ENCODE measurements at regions not wholly inside any gene's neighbourhood (a gene's known extent, or its start where the extent isn't known, plus 50 kb on each side); places are given as distances from the start of the nearest gene placed in this dataset.
"Not testable (repeated sequence)": the region's sequence is repeated elsewhere in the genome, so short reads cannot be mapped to it uniquely, and the experiment has no call there.

DNA sequence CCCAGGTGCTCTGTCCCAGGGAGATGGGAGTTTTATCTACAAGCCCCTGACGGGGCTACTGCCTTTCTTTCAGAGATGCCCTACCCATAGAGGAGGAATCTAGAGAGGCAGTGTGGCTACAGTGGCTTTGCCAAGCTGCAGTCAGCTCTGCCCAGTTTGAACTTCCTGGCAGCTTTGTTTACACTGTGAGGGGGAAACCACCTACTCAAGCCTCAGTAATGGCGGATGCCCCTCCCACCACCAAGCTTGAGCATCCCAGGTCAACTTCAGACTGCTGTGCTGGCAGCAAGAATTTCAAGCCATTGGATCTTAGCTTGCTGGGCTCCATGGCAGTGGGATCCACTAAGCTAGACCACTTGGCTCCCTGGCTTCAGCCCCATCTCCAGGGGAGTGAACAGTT, 53.1 kb upstream of the TMEM252 start:
- POLR2A ChIA-PET; DNase-seq; H3K9me3 ChIP-seq (ENCODE audit: low read length); H3K4me3 ChIP-seq (ENCODE audit: low read length); H3K27me3 Mint-ChIP-seq; H3K9me3 Mint-ChIP-seq; H3K4me1 Mint-ChIP-seq; CTCF ChIA-PET; H3K36me3 ChIP-seq (ENCODE audit: insufficient read depth, low read length); H3K4me1 ChIP-seq (ENCODE audit: insufficient read depth, low read length); H3K27ac Mint-ChIP-seq; H3K4me3 Mint-ChIP-seq; H3K36me3 Mint-ChIP-seq; H3K27me3 ChIP-seq (ENCODE audit: insufficient read depth, low read length, poor library complexity, severe bottlenecking); H3K27ac ChIP-seq (ENCODE audit: low read depth, low read length): not testable (repeated sequence)

DNA sequence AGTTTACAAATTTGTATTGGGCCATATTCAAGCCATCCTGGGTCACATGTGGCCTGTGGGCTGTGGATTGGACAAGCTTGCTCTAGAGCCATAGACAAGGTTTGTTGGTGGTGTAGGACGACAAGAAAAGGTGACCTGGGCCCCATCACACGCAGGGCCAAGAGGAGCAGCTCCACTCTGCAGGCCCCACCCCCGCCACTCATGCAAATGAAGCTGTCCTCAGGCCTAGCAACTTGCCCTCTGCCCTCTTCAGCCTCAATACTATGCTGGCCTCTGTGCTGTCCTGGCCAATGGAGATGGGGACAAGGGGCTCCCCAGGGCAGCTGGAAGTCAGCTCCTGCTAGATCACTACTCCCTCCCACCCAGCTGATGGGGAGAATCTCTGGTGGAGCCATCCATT, 55.2 kb upstream of the TMEM252 start:
- H3K27ac ChIP-seq (ENCODE audit: low read depth, low read length): no peak overlapping the region
- H3K4me3 Mint-ChIP-seq: no peak overlapping the region
- no peaks in the 10 kb centered on the region for H3K4me1 ChIP-seq (ENCODE audit: insufficient read depth, low read length)
- DNase-seq: no peak
- no peaks in the 10 kb centered on the region for H3K4me1 Mint-ChIP-seq
- ChIA-PET CTCF (no interaction called here), POLR2A (no interaction called here)
- no peaks in the 10 kb centered on the region for H3K27me3 ChIP-seq (ENCODE audit: insufficient read depth, low read length, poor library complexity, severe bottlenecking)
- H3K36me3 ChIP-seq (ENCODE audit: insufficient read depth, low read length): no peaks in the 10 kb centered on the region
- peaks cover 0 to 8% (median 3%) of the 10 kb centered on the region in 5 donors for H3K9me3 Mint-ChIP-seq
- no peaks in the 10 kb centered on the region for H3K9me3 ChIP-seq (ENCODE audit: low read length)
- no peak overlapping the region for H3K27ac Mint-ChIP-seq
- peaks cover 7 to 18% of the 10 kb centered on the region in 2 donors for H3K27me3 Mint-ChIP-seq
- no peak overlapping the region for H3K4me3 ChIP-seq (ENCODE audit: low read length)
- no peaks in the 10 kb centered on the region for H3K36me3 Mint-ChIP-seq

DNA sequence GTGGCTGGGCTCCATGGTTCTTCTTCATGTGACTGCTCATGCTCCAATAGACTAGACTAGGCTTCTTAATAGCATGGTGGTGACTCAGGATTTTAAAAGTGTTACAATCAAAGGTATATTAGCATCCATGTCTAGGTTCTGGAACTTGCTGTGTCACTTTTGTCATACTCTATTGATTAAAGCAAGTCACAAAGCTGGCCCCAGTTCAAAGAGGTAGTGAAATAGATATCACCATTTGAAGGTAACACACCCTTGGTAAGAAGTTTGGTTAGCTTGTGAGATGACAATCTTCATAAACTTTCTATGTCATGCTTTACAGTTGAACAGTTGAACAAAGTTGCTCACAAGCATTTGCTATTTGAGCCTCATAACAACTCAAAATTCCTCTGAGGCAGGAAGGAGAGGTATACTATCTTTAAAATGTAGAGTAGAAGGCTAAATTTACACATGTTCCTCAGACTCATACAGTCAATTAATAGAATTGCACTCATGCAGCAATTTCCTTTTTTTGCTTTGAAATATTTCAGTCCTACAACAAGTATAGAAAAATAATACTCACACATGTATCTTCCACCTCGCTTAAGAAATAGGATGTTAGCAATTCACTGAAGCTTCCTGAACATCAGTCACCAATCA, 56.8 kb upstream of the TMEM252 start:
- H3K4me3 ChIP-seq (ENCODE audit: low read length): no peak overlapping the region
- Mint-ChIP-seq H3K27me3 (peaks cover 7 to 25% of the 10 kb centered on the region in 2 donors), H3K9me3 (peaks cover 0 to 6% (median 4%) of the 10 kb centered on the region in 5 donors), H3K36me3 (no peaks in the 10 kb centered on the region), H3K4me3 (no peak overlapping the region), H3K4me1 (no peaks in the 10 kb centered on the region), H3K27ac (no peak overlapping the region)
- H3K9me3 ChIP-seq (ENCODE audit: low read length): no peaks in the 10 kb centered on the region
- ChIA-PET POLR2A (no interaction called here), CTCF (no interaction called here)
- no peaks in the 10 kb centered on the region for H3K36me3 ChIP-seq (ENCODE audit: insufficient read depth, low read length)
- no peaks in the 10 kb centered on the region for H3K4me1 ChIP-seq (ENCODE audit: insufficient read depth, low read length)
- no peak for DNase-seq
- no peak overlapping the region for H3K27ac ChIP-seq (ENCODE audit: low read depth, low read length)
- H3K27me3 ChIP-seq (ENCODE audit: insufficient read depth, low read length, poor library complexity, severe bottlenecking): no peaks in the 10 kb centered on the region

- Mint-ChIP-seq H3K27ac (no peak overlapping the region), H3K9me3 (peaks cover 0 to 4% (median 1%) of the 10 kb centered on the region in 5 donors), H3K27me3 (peaks cover 7 to 32% of the 10 kb centered on the region in 2 donors), H3K4me3 (no peak overlapping the region), H3K4me1 (no peaks in the 10 kb centered on the region), H3K36me3 (no peaks in the 10 kb centered on the region)
- POLR2A ChIA-PET: no interaction called here
- no peak for DNase-seq
- Histone ChIP-seq H3K27me3 (ENCODE audit: insufficient read depth, low read length, poor library complexity, severe bottlenecking) (no peaks in the 10 kb centered on the region), H3K36me3 (ENCODE audit: insufficient read depth, low read length) (no peaks in the 10 kb centered on the region), H3K4me1 (ENCODE audit: insufficient read depth, low read length) (no peaks in the 10 kb centered on the region), H3K27ac (ENCODE audit: low read depth, low read length) (no peak overlapping the region), H3K4me3 (ENCODE audit: low read length) (no peak overlapping the region), H3K9me3 (ENCODE audit: low read length) (no peaks in the 10 kb centered on the region)
- CTCF ChIA-PET: no interaction called here
Observed at GRCh38 chr9:68599826-68600225, 59.1 kb upstream of the TMEM252 start.

GRCh38 chr9:68601081-68601480, 60.4 kb upstream of the TMEM252 start:
- H3K27ac Mint-ChIP-seq: no peak overlapping the region
- no peaks in the 10 kb centered on the region for H3K36me3 Mint-ChIP-seq
- H3K4me1 ChIP-seq (ENCODE audit: insufficient read depth, low read length): no peaks in the 10 kb centered on the region
- H3K36me3 ChIP-seq (ENCODE audit: insufficient read depth, low read length): no peaks in the 10 kb centered on the region
- no peaks in the 10 kb centered on the region for H3K4me1 Mint-ChIP-seq
- peaks cover 0 to 2% (median 0%) of the 10 kb centered on the region in 5 donors for H3K9me3 Mint-ChIP-seq
- ChIA-PET CTCF (no interaction called here), POLR2A (no interaction called here)
- no peak overlapping the region for H3K27ac ChIP-seq (ENCODE audit: low read depth, low read length)
- no peak for DNase-seq
- H3K4me3 ChIP-seq (ENCODE audit: low read length): no peak overlapping the region
- H3K9me3 ChIP-seq (ENCODE audit: low read length): no peaks in the 10 kb centered on the region
- H3K27me3 ChIP-seq (ENCODE audit: insufficient read depth, low read length, poor library complexity, severe bottlenecking): no peaks in the 10 kb centered on the region
- H3K27me3 Mint-ChIP-seq: peaks cover 5 to 32% of the 10 kb centered on the region in 2 donors
- H3K4me3 Mint-ChIP-seq: no peak overlapping the region

DNA sequence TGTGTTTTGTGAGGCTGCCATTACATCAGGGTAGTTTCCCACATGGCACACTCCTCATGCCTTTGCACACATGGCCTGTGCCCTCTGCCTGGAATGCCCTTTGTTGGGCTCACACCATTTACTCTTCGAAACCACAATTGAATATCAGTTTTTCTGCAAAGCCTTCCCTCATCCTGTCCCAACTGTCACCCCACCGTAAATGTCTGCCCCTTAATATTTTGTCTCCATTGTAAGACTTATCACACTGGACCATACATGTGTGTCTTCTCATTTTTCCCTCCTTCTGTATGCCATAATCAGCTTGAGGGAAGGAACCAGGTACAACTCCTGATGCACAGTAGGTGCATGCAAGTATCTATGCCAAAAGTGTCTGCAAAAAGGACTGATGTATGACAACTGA, 62.7 kb upstream of the TMEM252 start:
- Mint-ChIP-seq H3K9me3 (peaks cover 0 to 2% (median 0%) of the 10 kb centered on the region in 5 donors), H3K36me3 (no peaks in the 10 kb centered on the region), H3K4me1 (no peaks in the 10 kb centered on the region), H3K27ac (no peak overlapping the region), H3K4me3 (no peak overlapping the region), H3K27me3 (peaks cover 4 to 31% of the 10 kb centered on the region in 2 donors)
- Histone ChIP-seq H3K9me3 (ENCODE audit: low read length) (no peaks in the 10 kb centered on the region), H3K36me3 (ENCODE audit: insufficient read depth, low read length) (no peaks in the 10 kb centered on the region), H3K27me3 (ENCODE audit: insufficient read depth, low read length, poor library complexity, severe bottlenecking) (no peaks in the 10 kb centered on the region), H3K27ac (ENCODE audit: low read depth, low read length) (no peak overlapping the region), H3K4me3 (ENCODE audit: low read length) (no peak overlapping the region), H3K4me1 (ENCODE audit: insufficient read depth, low read length) (no peaks in the 10 kb centered on the region)
- DNase-seq: no peak
- ChIA-PET CTCF (no interaction called here), POLR2A (no interaction called here)

GRCh38 chr9:68608763-68609162, 68.1 kb upstream of the TMEM252 start:
- no peaks in the 10 kb centered on the region for H3K4me1 ChIP-seq (ENCODE audit: insufficient read depth, low read length)
- H3K4me1 Mint-ChIP-seq: no peaks in the 10 kb centered on the region
- H3K27me3 ChIP-seq (ENCODE audit: insufficient read depth, low read length, poor library complexity, severe bottlenecking): no peaks in the 10 kb centered on the region
- H3K27ac Mint-ChIP-seq: no peak overlapping the region
- H3K27ac ChIP-seq (ENCODE audit: low read depth, low read length): no peak overlapping the region
- DNase-seq: no peak
- H3K36me3 ChIP-seq (ENCODE audit: insufficient read depth, low read length): no peaks in the 10 kb centered on the region
- no peak overlapping the region for H3K4me3 Mint-ChIP-seq
- no peak overlapping the region for H3K4me3 ChIP-seq (ENCODE audit: low read length)
- POLR2A ChIA-PET: no interaction called here
- no peaks in the 10 kb centered on the region for H3K36me3 Mint-ChIP-seq
- H3K9me3 ChIP-seq (ENCODE audit: low read length): no peaks in the 10 kb centered on the region
- CTCF ChIA-PET: no interaction called here
- H3K27me3 Mint-ChIP-seq: peaks cover 0 to 3% of the 10 kb centered on the region in 2 donors
- H3K9me3 Mint-ChIP-seq: no peaks in the 10 kb centered on the region

GRCh38 chr9:68609901-68610415, 69.3 kb upstream of the TMEM252 start:
- Histone ChIP-seq H3K9me3 (ENCODE audit: low read length) (no peaks in the 10 kb centered on the region), H3K4me3 (ENCODE audit: low read length) (no peak overlapping the region), H3K4me1 (ENCODE audit: insufficient read depth, low read length) (no peaks in the 10 kb centered on the region), H3K27ac (ENCODE audit: low read depth, low read length) (no peak overlapping the region), H3K36me3 (ENCODE audit: insufficient read depth, low read length) (no peaks in the 10 kb centered on the region), H3K27me3 (ENCODE audit: insufficient read depth, low read length, poor library complexity, severe bottlenecking) (no peaks in the 10 kb centered on the region)
- peaks cover 1 to 3% of the 10 kb centered on the region in 2 donors for H3K27me3 Mint-ChIP-seq
- H3K4me3 Mint-ChIP-seq: no peak overlapping the region
- H3K4me1 Mint-ChIP-seq: no peaks in the 10 kb centered on the region
- ChIA-PET CTCF (no interaction called here), POLR2A (no interaction called here)
- H3K36me3 Mint-ChIP-seq: no peaks in the 10 kb centered on the region
- DNase-seq: no peak
- no peak overlapping the region for H3K27ac Mint-ChIP-seq
- H3K9me3 Mint-ChIP-seq: peaks cover 0 to 5% (median 0%) of the 10 kb centered on the region in 5 donors

DNA sequence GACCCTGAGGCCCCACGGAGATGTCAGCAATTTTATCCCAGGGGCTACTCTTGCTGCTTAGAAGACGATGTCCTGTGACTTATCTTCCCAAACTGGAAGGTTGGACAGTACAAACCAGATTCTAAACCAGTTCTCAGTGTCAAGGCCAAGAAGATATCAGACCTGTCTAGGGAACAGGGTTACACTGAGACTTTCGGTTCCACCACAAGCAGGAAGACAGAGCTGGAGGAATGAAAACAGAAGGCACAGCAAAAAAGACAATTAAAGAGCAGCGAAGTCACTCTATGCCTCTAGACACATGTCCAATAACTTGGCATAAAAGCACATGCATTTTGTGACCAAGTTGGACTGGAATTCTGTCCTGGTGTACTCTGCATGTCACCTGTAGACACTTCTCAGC, 73.4 kb upstream of the TMEM252 start:
- peaks cover 0 to 5% (median 0%) of the 10 kb centered on the region in 5 donors for H3K9me3 Mint-ChIP-seq
- Histone ChIP-seq H3K4me3 (ENCODE audit: low read length) (no peak overlapping the region), H3K27me3 (ENCODE audit: insufficient read depth, low read length, poor library complexity, severe bottlenecking) (no peaks in the 10 kb centered on the region), H3K36me3 (ENCODE audit: insufficient read depth, low read length) (no peaks in the 10 kb centered on the region), H3K27ac (ENCODE audit: low read depth, low read length) (no peak overlapping the region), H3K9me3 (ENCODE audit: low read length) (no peaks in the 10 kb centered on the region), H3K4me1 (ENCODE audit: insufficient read depth, low read length) (no peaks in the 10 kb centered on the region)
- ChIA-PET POLR2A (no interaction called here), CTCF (no interaction called here)
- peaks cover 1 to 12% of the 10 kb centered on the region in 2 donors for H3K27me3 Mint-ChIP-seq
- H3K4me1 Mint-ChIP-seq: no peaks in the 10 kb centered on the region
- H3K27ac Mint-ChIP-seq: no peak overlapping the region
- H3K36me3 Mint-ChIP-seq: no peaks in the 10 kb centered on the region
- H3K4me3 Mint-ChIP-seq: no peak overlapping the region
- DNase-seq: no peak

All from CD8-positive, alpha-beta memory T cell (primary cell).